GM19239 (cell line): ENCODE measurements at regions not wholly inside any gene's neighbourhood (a gene's known extent, or its start where the extent isn't known, plus 50 kb on each side); places are given as distances from the start of the nearest gene placed in this dataset.
"Not testable (repeated sequence)": the region's sequence is repeated elsewhere in the genome, so short reads cannot be mapped to it uniquely, and the experiment has no call there.

Source experiments
- DNase-seq: peaks from one replicate; pipeline ENCODE4 v3.0.0; 2011; ENCODE audit warnings: low spot score; ENCODE audit not compliant: insufficient read length
- FAIRE-seq: peaks from 2 replicates; lab custom pipeline; 2011; peaks lifted over from hg19 to GRCh38; lab: Jason Lieb, UNC

DNA sequence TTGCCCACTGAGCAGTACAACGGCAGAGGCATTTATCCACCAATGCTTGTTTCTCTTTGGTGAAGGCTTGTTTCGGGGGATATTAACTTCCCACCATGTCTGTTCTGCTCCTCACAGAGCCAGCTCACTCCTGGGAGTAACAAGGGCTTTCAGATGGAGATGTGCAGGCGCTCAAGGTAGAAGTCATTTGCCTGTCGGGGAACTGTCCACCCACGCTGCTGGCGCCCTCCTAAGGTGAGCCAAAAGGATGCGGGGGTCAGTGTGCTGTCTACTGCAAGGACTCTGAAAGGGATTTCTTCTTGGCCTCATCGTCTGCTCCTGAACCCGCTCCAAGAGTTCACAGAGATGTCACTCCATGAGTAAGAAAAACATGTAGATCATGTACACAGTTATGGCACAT lies 57.0 kb upstream of the CYRIA start:
- FAIRE-seq (no peak), DNase-seq (no peak)

GRCh38 chr2:16722126-16722525 lies 56.5 kb upstream of the CYRIA start:
- FAIRE-seq (no peak), DNase-seq (no peak)

GRCh38 chr2:16721529-16721928 lies 55.9 kb upstream of the CYRIA start:
- FAIRE-seq, DNase-seq: not testable (repeated sequence)

DNA sequence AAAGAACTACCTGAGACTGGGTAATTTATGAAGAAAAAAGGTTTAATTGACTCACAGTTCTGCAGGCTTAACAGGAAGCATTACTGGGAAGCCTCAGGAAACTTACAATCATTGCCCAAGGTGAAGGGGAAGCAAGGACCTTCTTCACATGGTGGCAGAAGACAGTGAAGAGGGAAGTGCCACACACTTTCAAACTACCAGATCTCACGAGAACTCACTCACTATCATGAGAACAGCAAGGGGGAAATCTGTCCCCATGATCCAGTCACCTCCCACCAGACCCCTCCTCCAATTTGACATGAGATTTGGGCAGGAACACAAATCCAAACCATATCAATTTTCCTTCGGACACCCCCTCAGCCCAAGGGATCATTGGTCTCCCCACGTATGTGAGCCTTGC lies 55.1 kb upstream of the CYRIA start:
- FAIRE-seq, DNase-seq: not testable (repeated sequence)

DNA sequence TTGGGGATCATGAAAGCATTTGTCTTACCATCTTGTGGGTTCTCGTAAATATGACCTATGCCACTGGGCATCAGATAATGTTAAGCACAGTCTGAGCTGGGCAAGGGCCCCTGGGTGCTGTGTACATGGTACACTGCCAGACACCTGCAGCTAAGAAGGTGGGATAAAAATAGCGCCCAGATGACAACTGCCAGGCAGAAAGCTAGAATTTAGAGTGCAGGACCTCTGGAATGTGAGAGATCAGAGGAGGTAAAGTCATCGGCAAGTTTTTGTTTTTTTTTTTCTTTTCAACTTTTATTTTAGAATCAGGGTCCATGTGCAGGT lies 53.8 kb upstream of the CYRIA start:
- FAIRE-seq = no peak
- DNase-seq = no peak

DNA sequence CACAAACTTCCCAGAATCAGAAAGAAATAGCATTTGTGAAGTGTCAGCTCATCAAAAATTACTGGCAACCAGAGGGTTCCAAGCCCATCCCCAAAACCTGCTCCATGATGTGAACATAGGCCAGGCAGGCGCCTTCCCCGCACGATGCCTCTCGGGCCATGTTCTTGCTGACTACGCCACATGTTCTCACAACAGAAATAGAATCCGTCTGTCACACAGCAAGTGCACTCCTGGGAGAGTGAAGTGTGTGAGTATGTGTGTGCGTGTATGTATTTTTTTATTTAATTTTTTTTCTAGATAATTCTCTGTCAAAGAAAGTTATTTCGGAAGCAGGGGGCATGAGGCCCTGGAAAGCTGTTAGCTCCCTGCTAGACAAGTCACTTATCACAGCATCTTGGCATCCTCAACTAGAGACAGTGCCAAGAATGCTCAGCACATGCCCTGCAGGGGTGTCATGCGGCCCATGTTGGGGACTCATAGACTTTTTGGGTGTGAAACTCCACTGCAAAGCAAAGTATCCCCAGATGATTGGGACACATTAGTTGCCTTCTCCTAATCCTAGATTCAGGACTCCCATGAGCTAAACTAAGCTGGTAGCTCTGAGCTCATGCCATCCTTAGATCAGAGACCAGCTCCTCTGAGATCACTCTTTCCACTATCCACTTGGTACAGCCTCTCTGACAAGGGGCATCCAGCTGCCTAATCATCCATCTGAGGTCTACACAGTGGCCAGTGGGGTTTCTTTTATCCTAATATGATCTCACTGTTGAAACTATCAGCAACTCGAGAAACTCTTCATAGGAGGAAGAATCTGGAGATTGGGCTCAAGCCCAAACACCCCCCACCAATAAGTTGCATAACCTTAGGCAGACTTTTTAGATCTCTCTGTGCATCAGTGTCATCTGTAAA lies 53.2 kb upstream of the CYRIA start:
- FAIRE-seq = no peak
- DNase-seq = no peak

- DNase-seq (no peak), FAIRE-seq (no peak)
Observed at GRCh38 chr2:16717477-16717876, 51.8 kb upstream of the CYRIA start.

- no peak for DNase-seq
- FAIRE-seq = no peak
Observed at GRCh38 chr2:16716944-16717343, 51.3 kb upstream of the CYRIA start.

GRCh38 chr2:16716024-16716423 lies 50.4 kb upstream of the CYRIA start:
- FAIRE-seq (no peak), DNase-seq (no peak)
